ENCODE measurements at regions not wholly inside any gene's neighbourhood (a gene's known extent, or its start where the extent isn't known, plus 50 kb on each side); places are given as distances from the start of the nearest gene placed in this dataset.
A peak's percentile ranks its signal among the peaks of the same experiment; 100 is the strongest.

- Mint-ChIP-seq H3K4me1 (no peaks in the 10 kb centered on the region), H3K27ac (no peak overlapping the region), H3K27me3 (ENCODE audit: low read depth in 3 of 3) (peaks cover 1 to 26% (median 18%) of the 10 kb centered on the region in 3 donors), H3K4me3 (no peak overlapping the region), H3K36me3 (no peaks in the 10 kb centered on the region), H3K9me3 (no peaks in the 10 kb centered on the region)
- peak in 2 of 3 donors; percentile 20 to 32 for DNase-seq
Observed at GRCh38 chr14:100653409-100653808, 66.2 kb upstream of the BEGAIN start.

GRCh38 chr14:100654025-100654813 is 67.0 kb upstream of the BEGAIN start:
- Mint-ChIP-seq H3K4me1 (no peaks in the 10 kb centered on the region), H3K27ac (no peak overlapping the region), H3K9me3 (no peaks in the 10 kb centered on the region), H3K36me3 (no peaks in the 10 kb centered on the region), H3K4me3 (no peak overlapping the region), H3K27me3 (ENCODE audit: low read depth in 3 of 3) (peaks cover 1 to 25% (median 14%) of the 10 kb centered on the region in 3 donors)
- DNase-seq, result no peak

- Mint-ChIP-seq H3K27ac (no peak overlapping the region), H3K9me3 (no peaks in the 10 kb centered on the region), H3K4me3 (no peak overlapping the region), H3K36me3 (no peaks in the 10 kb centered on the region), H3K27me3 (ENCODE audit: low read depth in 3 of 3) (peaks cover 1 to 20% (median 13%) of the 10 kb centered on the region in 3 donors), H3K4me1 (no peaks in the 10 kb centered on the region)
- DNase-seq, result peak; percentile 28 to 41 (median 37)
Observed at GRCh38 chr14:100654814-100655740, 67.9 kb upstream of the BEGAIN start.

- peaks cover 3 to 20% (median 13%) of the 10 kb centered on the region in 3 donors for H3K27me3 Mint-ChIP-seq (ENCODE audit: low read depth in 3 of 3)
- no peaks in the 10 kb centered on the region for H3K36me3 Mint-ChIP-seq
- H3K4me1 Mint-ChIP-seq, result no peaks in the 10 kb centered on the region
- H3K4me3 Mint-ChIP-seq, result no peak overlapping the region
- H3K27ac Mint-ChIP-seq, result no peak overlapping the region
- no peak for DNase-seq
- H3K9me3 Mint-ChIP-seq, result no peaks in the 10 kb centered on the region
Observed at GRCh38 chr14:100655741-100656085, 68.5 kb upstream of the BEGAIN start.

- Mint-ChIP-seq H3K27me3 (ENCODE audit: low read depth in 3 of 3) (peaks cover 3 to 12% (median 11%) of the 10 kb centered on the region in 3 donors), H3K4me1 (no peaks in the 10 kb centered on the region), H3K27ac (no peak overlapping the region), H3K36me3 (no peaks in the 10 kb centered on the region), H3K4me3 (no peak overlapping the region), H3K9me3 (no peaks in the 10 kb centered on the region)
- DNase-seq, result no peak
Observed at GRCh38 chr14:100656996-100657395, 69.7 kb upstream of the DLK1 start.

GRCh38 chr14:100657780-100658179 is 68.9 kb upstream of the DLK1 start:
- Mint-ChIP-seq H3K36me3 (no peaks in the 10 kb centered on the region), H3K9me3 (no peaks in the 10 kb centered on the region), H3K4me3 (no peak overlapping the region), H3K27me3 (ENCODE audit: low read depth in 3 of 3) (peaks cover 3 to 12% (median 11%) of the 10 kb centered on the region in 3 donors), H3K4me1 (peaks cover under 1 to 2% of the 10 kb centered on the region in 2 donors), H3K27ac (no peak overlapping the region)
- DNase-seq, result no peak

- peaks cover 5 to 7% of the 10 kb centered on the region in 2 donors for H3K4me1 Mint-ChIP-seq
- H3K27ac Mint-ChIP-seq, result no peak overlapping the region
- H3K36me3 Mint-ChIP-seq, result no peaks in the 10 kb centered on the region
- no peaks in the 10 kb centered on the region for H3K9me3 Mint-ChIP-seq
- peaks cover 4 to 14% (median 12%) of the 10 kb centered on the region in 3 donors for H3K27me3 Mint-ChIP-seq (ENCODE audit: low read depth in 3 of 3)
- no peak for DNase-seq
- H3K4me3 Mint-ChIP-seq, result no peak overlapping the region
Observed at GRCh38 chr14:100658181-100658886, 68.4 kb upstream of the DLK1 start.

- Mint-ChIP-seq H3K36me3 (no peaks in the 10 kb centered on the region), H3K9me3 (peaks cover 0 to 1% (median 0%) of the 10 kb centered on the region in 6 donors), H3K4me3 (no peak overlapping the region), H3K27ac (no peak overlapping the region), H3K4me1 (peaks cover 5 to 7% of the 10 kb centered on the region in 2 donors), H3K27me3 (ENCODE audit: low read depth in 3 of 3) (peaks cover 6 to 15% (median 12%) of the 10 kb centered on the region in 3 donors)
- DNase-seq, result no peak
Observed at GRCh38 chr14:100659345-100660001, 67.2 kb upstream of the DLK1 start.

GRCh38 chr14:100660498-100660881 is 66.2 kb upstream of the DLK1 start:
- Mint-ChIP-seq H3K27ac (no peak overlapping the region), H3K27me3 (ENCODE audit: low read depth in 3 of 3) (peaks cover 6 to 16% (median 13%) of the 10 kb centered on the region in 3 donors), H3K9me3 (peaks cover 0 to 1% (median 0%) of the 10 kb centered on the region in 6 donors), H3K4me3 (no peak overlapping the region), H3K4me1 (peaks cover 5 to 7% of the 10 kb centered on the region in 2 donors), H3K36me3 (no peaks in the 10 kb centered on the region)
- no peak for DNase-seq

- Mint-ChIP-seq H3K36me3 (no peaks in the 10 kb centered on the region), H3K27ac (no peak overlapping the region), H3K9me3 (peaks cover 0 to 1% (median 0%) of the 10 kb centered on the region in 6 donors), H3K4me1 (peaks cover 5 to 7% of the 10 kb centered on the region in 2 donors), H3K27me3 (ENCODE audit: low read depth in 3 of 3) (peaks cover 7 to 15% (median 7%) of the 10 kb centered on the region in 3 donors), H3K4me3 (no peak overlapping the region)
- DNase-seq, result no peak
Observed at GRCh38 chr14:100660882-100661635, 65.6 kb upstream of the DLK1 start.

- Mint-ChIP-seq H3K4me1 (peaks cover 5 to 7% of the 10 kb centered on the region in 2 donors), H3K27ac (peak overlapping the region in 1 of 6 donors; percentile 7), H3K27me3 (ENCODE audit: low read depth in 3 of 3) (peaks cover 6 to 10% (median 6%) of the 10 kb centered on the region in 3 donors), H3K4me3 (peak overlapping the region in 1 of 5 donors; percentile 45), H3K36me3 (no peaks in the 10 kb centered on the region), H3K9me3 (peaks cover 0 to 1% (median 0%) of the 10 kb centered on the region in 6 donors)
- peak; percentile 49 to 60 (median 57) for DNase-seq
Observed at GRCh38 chr14:100662879-100663760, 63.6 kb upstream of the DLK1 start.

- H3K36me3 Mint-ChIP-seq, result no peaks in the 10 kb centered on the region
- no peak overlapping the region for H3K4me3 Mint-ChIP-seq
- H3K27me3 Mint-ChIP-seq (ENCODE audit: low read depth in 3 of 3), result peaks cover 6 to 10% (median 6%) of the 10 kb centered on the region in 3 donors
- peaks cover 5 to 7% of the 10 kb centered on the region in 2 donors for H3K4me1 Mint-ChIP-seq
- peaks cover 0 to 1% (median 0%) of the 10 kb centered on the region in 6 donors for H3K9me3 Mint-ChIP-seq
- peak overlapping the region in 1 of 6 donors; percentile 7 for H3K27ac Mint-ChIP-seq
- DNase-seq, result no peak
Observed at GRCh38 chr14:100663761-100664052, 63.0 kb upstream of the DLK1 start.

Data from immature natural killer cell (primary cell).